ENCODE measurements at regions not wholly inside any gene's neighbourhood (a gene's known extent, or its start where the extent isn't known, plus 50 kb on each side); places are given as distances from the start of the nearest gene placed in this dataset.

DNA sequence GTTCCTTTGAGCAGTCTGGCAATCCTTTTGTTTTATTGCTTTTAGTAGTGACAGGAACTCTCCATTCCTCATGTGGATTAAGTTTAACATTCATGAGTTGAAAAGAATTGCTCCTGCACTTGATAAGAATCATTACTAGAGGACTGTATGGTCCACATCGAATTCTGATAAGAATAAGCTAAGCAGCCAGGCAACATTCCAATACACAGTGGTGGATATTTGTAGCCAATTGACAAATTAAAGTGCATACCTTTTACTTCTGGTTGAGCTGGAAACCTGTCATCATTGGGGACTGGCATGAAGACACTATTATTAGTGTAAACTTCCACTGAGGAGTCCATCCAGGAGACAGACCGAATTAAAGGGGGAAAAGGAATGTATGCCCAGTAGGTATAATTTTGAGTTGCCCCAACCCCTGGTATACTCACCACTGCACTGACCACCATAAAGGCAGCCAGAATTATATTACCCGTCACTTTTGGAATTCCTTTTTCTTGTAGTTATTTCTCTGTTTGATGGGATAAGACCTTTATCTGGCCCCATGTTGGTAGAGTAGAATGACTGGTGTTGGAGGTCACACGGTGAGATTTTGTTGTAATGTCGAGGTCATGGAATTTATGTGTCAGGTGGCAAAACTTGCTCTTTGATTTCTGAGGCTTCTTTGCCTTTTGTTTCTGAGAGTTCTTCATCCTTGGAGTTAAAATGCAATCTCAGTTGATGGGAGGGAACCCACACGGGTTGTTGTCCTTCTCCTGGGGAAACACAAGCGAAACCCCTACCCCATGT, 72.1 kb upstream of the ARL4D start:
- no peaks in the 10 kb centered on the region for H3K36me3 ChIP-seq
- no peak overlapping the region for H3K27ac ChIP-seq
- 72 to 79% methylated on average over 7 of the region's 7 CpGs for WGBS, 2 donors
- H3K9me3 ChIP-seq = no peaks in the 10 kb centered on the region
- no peak overlapping the region for H3K4me3 ChIP-seq
- TF ChIP-seq CTCF (IDR thresholded peaks at IDR 0.05) (no peak), POLR2A (IDR thresholded peaks at IDR 0.05) (no peak), EP300 (IDR thresholded peaks at IDR 0.05) (no peak)
- H3K27me3 ChIP-seq = no peaks in the 10 kb centered on the region
- no peaks in the 10 kb centered on the region for H3K4me1 ChIP-seq
- no peak for DNase-seq (ENCODE audit: low spot score in 2 of 2)

GRCh38 chr17:43324205-43324893, 74.4 kb upstream of the ARL4D start:
- TF ChIP-seq CTCF (IDR thresholded peaks at IDR 0.05) = no peak
- TF ChIP-seq POLR2A (IDR thresholded peaks at IDR 0.05) = no peak
- no peak for TF ChIP-seq EP300 (IDR thresholded peaks at IDR 0.05)
- Histone ChIP-seq H3K27ac (no peak overlapping the region), H3K4me1 (no peaks in the 10 kb centered on the region), H3K36me3 (no peaks in the 10 kb centered on the region), H3K27me3 (no peaks in the 10 kb centered on the region), H3K4me3 (no peak overlapping the region), H3K9me3 (peaks cover 0 to 4% (median 0%) of the 10 kb centered on the region in 4 donors)
- WGBS, 2 donors = 82% methylated on average over 22 of the region's 22 CpGs
- DNase-seq (ENCODE audit: low spot score in 2 of 2) = no peak

DNA sequence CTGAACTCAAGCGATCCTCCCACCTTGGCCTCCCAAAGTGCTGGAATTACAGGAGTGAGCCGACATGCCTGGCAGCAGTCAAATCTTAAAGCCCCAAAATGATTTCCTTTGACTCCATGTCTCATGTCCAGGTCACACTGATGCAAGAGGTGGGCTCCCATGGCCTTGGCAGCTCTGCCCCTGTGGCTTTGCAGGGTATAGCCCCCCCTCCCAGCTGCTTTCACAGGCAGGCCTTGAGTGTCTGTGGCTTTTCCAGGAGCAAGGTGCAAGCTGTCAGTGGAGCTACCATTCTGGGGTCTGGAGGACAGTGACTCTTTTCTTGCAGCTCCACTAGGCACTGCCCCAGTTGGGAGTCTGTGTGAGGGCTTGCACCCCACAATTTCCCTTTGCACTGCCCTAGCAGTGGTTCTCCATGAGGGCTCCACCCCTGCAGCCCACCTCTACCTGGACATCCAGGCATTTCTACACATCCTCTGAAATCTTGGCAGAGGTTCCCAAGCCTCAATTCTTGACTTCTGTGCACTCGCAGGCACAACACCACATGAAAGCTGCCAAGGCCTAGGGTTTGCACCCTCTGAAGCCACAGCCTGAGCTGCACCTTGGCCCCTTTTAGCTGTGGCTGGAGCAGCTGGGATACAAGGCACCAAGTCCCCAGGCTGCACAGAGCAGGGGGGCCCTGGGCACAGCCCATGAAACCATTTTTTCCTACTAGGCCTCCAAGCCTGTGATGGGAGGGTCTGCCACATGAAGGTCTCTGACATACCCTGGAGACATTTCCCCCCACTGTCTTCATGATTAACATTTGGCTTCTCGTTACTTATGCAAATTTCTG, 79.3 kb upstream of the ARL4D start:
- H3K27ac ChIP-seq = no peak overlapping the region
- 94 to 97% methylated on average over 4 of the region's 4 CpGs for WGBS, 2 donors
- peaks cover 0 to 4% (median 0%) of the 10 kb centered on the region in 4 donors for H3K9me3 ChIP-seq
- TF ChIP-seq CTCF (IDR thresholded peaks at IDR 0.05) (no peak), POLR2A (IDR thresholded peaks at IDR 0.05) (no peak), EP300 (IDR thresholded peaks at IDR 0.05) (no peak)
- H3K4me3 ChIP-seq = no peak overlapping the region
- no peaks in the 10 kb centered on the region for H3K36me3 ChIP-seq
- H3K4me1 ChIP-seq = no peaks in the 10 kb centered on the region
- no peak for DNase-seq (ENCODE audit: low spot score in 2 of 2)
- no peaks in the 10 kb centered on the region for H3K27me3 ChIP-seq

GRCh38 chr17:43316522-43317142, 82.2 kb upstream of the ARL4D start:
- 61 to 67% methylated on average over 19 of the region's 19 CpGs for WGBS, 2 donors
- DNase-seq (ENCODE audit: low spot score in 2 of 2) = no peak
- TF ChIP-seq POLR2A (IDR thresholded peaks at IDR 0.05) = no peak
- TF ChIP-seq CTCF (IDR thresholded peaks at IDR 0.05) = no peak
- TF ChIP-seq EP300 (IDR thresholded peaks at IDR 0.05) = no peak
- no peaks in the 10 kb centered on the region for H3K36me3 ChIP-seq
- peaks cover 0 to 4% (median 0%) of the 10 kb centered on the region in 4 donors for H3K9me3 ChIP-seq
- H3K4me1 ChIP-seq = no peaks in the 10 kb centered on the region
- H3K27me3 ChIP-seq = no peaks in the 10 kb centered on the region
- no peak overlapping the region for H3K4me3 ChIP-seq
- H3K27ac ChIP-seq = no peak overlapping the region

Data from tibial nerve (tissue), 4 donors.